Urinary bladder (tissue), 4 donors: ENCODE measurements at regions not wholly inside any gene's neighbourhood (a gene's known extent, or its start where the extent isn't known, plus 50 kb on each side); places are given as distances from the start of the nearest gene placed in this dataset. TPM values are rescaled to one million over a fixed set of nuclear protein-coding genes. Genes with fewer than 3 reads are reported as not detected.

ENCODE experiments used
- DNase-seq: peaks from one replicate; pipeline ENCODE4 v3.0.0-alpha.2; 2015; ENCODE audit errors: extremely low spot score
- H3K27ac ChIP-seq: one replicate; pipeline ENCODE4 v1.5.1; 2013; ENCODE audit warnings: low read depth, mild to moderate bottlenecking, moderate library complexity
- H3K36me3 ChIP-seq: one replicate; pipeline ENCODE4 v1.6.1; 2013; ENCODE audit warnings: mild to moderate bottlenecking, moderate library complexity; ENCODE audit not compliant: insufficient read depth
- H3K4me1 ChIP-seq: one replicate; pipeline ENCODE4 v1.6.1; 2013; ENCODE audit warnings: mild to moderate bottlenecking, moderate library complexity; ENCODE audit not compliant: insufficient read depth
- H3K4me3 ChIP-seq: one replicate; pipeline ENCODE4 v1.5.1; 2013; ENCODE audit warnings: low read depth, low read length
- WGBS: extraction: QIAGEN DNeasy Blood & Tissue Kit; methylation state at CpG from one replicate; pipeline ENCODE4 v1.1.7; 2013; 5-methylcytosine and 5-hydroxymethylcytosine counted together
- small RNA-seq: library from RNA; depleted of rRNA; stranded (forward); fragments of <200 nt; gene quantifications from one replicate; pipeline ENCODE3, GENCODE V24; 2014
- donor health status: healthy with polysubstance abuse.
- donor health status: healthy.

- no peak for DNase-seq
- Histone ChIP-seq H3K4me3 (no peak overlapping the region), H3K4me1 (no peaks in the 10 kb centered on the region), H3K27ac (no peak overlapping the region), H3K36me3 (no peaks in the 10 kb centered on the region)
- 85% methylated on average over 10 of the region's 10 CpGs for WGBS
These were observed 93.6 kb downstream of the USP22 start for GRCh38 chr17:20948984-20949777.

Small RNAs in the stretch of these regions (small RNA-seq; reads per million reads assigned to genes)
- gene AC087499.6, result not detected
- not detected for gene RNU6-1178P
